Loucy (cell line): ENCODE measurements at regions not wholly inside any gene's neighbourhood (a gene's known extent, or its start where the extent isn't known, plus 50 kb on each side); places are given as distances from the start of the nearest gene placed in this dataset.

Experiments used
- EZH2phosphoT487 ChIP-seq: fragments of 200-600 bp; IDR thresholded peaks from 2 replicates; pipeline ENCODE4 v1.6.1; 2018; ENCODE audit warnings: antibody characterized with exemption, mild to moderate bottlenecking, moderate library complexity, borderline replicate concordance
- TF ChIP-seq, protein P1 (sequence below): fragments of 200-600 bp; sonication (generic); conservative IDR thresholded peaks from 2 replicates; pipeline ENCODE4 v1.5.1; 2014; ENCODE audit warnings: mild to moderate bottlenecking, antibody characterized with exemption, low read length

DNA sequence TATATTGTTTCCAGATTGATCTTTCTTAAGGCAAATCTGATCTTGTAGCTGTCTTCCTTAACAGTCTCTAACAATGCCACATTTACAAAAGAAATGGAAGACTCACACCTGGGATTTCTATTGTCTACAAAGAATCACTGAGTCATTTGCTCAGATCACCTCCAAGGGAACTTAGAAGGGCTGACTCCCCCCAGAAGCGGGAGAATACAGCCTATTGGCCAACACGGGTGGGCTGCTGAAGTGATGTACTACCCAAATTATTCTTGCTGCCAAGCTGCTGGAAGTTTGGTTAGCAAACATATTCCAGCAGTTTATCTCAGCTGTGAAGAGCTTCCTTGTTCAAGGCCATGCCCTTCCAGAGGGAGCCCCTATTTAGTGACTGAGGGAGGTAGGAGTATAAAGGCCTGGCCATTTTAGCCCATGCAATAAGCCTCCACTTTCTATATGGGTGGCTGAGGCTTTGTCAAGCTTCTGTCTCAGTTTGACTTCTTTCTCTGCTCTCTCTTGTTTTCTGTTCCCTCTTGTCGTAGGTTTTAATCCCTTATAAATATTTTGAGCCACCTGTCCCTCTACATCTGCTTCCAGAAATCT, 379.4 kb downstream of the PRR16 start:
- TF ChIP-seq, protein P1, sequence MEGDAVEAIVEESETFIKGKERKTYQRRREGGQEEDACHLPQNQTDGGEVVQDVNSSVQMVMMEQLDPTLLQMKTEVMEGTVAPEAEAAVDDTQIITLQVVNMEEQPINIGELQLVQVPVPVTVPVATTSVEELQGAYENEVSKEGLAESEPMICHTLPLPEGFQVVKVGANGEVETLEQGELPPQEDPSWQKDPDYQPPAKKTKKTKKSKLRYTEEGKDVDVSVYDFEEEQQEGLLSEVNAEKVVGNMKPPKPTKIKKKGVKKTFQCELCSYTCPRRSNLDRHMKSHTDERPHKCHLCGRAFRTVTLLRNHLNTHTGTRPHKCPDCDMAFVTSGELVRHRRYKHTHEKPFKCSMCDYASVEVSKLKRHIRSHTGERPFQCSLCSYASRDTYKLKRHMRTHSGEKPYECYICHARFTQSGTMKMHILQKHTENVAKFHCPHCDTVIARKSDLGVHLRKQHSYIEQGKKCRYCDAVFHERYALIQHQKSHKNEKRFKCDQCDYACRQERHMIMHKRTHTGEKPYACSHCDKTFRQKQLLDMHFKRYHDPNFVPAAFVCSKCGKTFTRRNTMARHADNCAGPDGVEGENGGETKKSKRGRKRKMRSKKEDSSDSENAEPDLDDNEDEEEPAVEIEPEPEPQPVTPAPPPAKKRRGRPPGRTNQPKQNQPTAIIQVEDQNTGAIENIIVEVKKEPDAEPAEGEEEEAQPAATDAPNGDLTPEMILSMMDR = no peak
- no peak for TF ChIP-seq EZH2phosphoT487
